Endodermal cell (in vitro differentiated cells): ENCODE measurements at regions not wholly inside any gene's neighbourhood (a gene's known extent, or its start where the extent isn't known, plus 50 kb on each side); places are given as distances from the start of the nearest gene placed in this dataset.

ENCODE experiments used
- DNase-seq: peaks from one replicate; pipeline ENCODE4 v3.0.0-alpha.2; 2017
- H3K27ac ChIP-seq: 2 replicates; pipeline ENCODE4 v1.5.1; 2013; ENCODE audit warnings: mild to moderate bottlenecking, low read depth, low read length, moderate library complexity
- H3K27me3 ChIP-seq: 2 replicates; pipeline ENCODE4 v1.6.1; 2013; ENCODE audit warnings: mild to moderate bottlenecking, low read length, moderate library complexity; ENCODE audit not compliant: insufficient read depth, control insufficient read depth, poor library complexity, severe bottlenecking
- H3K36me3 ChIP-seq: 2 replicates; pipeline ENCODE4 v1.7.0; 2013; ENCODE audit warnings: mild to moderate bottlenecking, low read length, moderate library complexity; ENCODE audit not compliant: control insufficient read depth, insufficient read depth
- H3K4me1 ChIP-seq: one replicate; pipeline ENCODE4 v1.7.0; 2013; ENCODE audit warnings: low read length; ENCODE audit not compliant: control insufficient read depth, insufficient read depth
- H3K4me3 ChIP-seq: 2 replicates; pipeline ENCODE4 v1.5.1; 2013; ENCODE audit warnings: mild to moderate bottlenecking, low read length, moderate library complexity
- H3K9ac ChIP-seq: 2 replicates; pipeline ENCODE4 v1.6.1; 2013; ENCODE audit warnings: mild to moderate bottlenecking, low read length, moderate library complexity; ENCODE audit not compliant: poor library complexity, severe bottlenecking; ENCODE audit errors: extremely low read depth
- H3K9me3 ChIP-seq: 2 replicates; pipeline ENCODE4 v1.6.1; 2013; ENCODE audit warnings: mild to moderate bottlenecking, low read length, moderate library complexity; ENCODE audit not compliant: control insufficient read depth
- H3K27ac Mint-ChIP-seq: 2 replicates; pipeline ENCODE4 v1.8.0; 2020; ENCODE audit warnings: mixed read lengths
- H3K27me3 Mint-ChIP-seq: 2 replicates; pipeline ENCODE4 v1.8.0; 2021; ENCODE audit warnings: mild to moderate bottlenecking, mixed read lengths; ENCODE audit not compliant: insufficient read depth
- H3K36me3 Mint-ChIP-seq: 2 replicates; pipeline ENCODE4 v1.8.0; 2020; ENCODE audit warnings: low read depth, mixed read lengths
- H3K4me1 Mint-ChIP-seq: 2 replicates; pipeline ENCODE4 v1.8.0; 2020; ENCODE audit warnings: mixed read lengths
- H3K4me3 Mint-ChIP-seq: 2 replicates; pipeline ENCODE4 v1.8.0; 2020; ENCODE audit warnings: mild to moderate bottlenecking, moderate library complexity, mixed read lengths
- H3K9me3 Mint-ChIP-seq: 2 replicates; pipeline ENCODE4 v1.8.0; 2020; ENCODE audit warnings: mild to moderate bottlenecking, mixed read lengths
- CTCF ChIP-seq: fragments of 200-600 bp; sonication (generic); conservative IDR thresholded peaks from 2 replicates; pipeline ENCODE4 v1.5.0; 2021; ENCODE audit warnings: antibody characterized with exemption, mild to moderate bottlenecking
- WGBS, 2 experiments: methylation state at CpG; one replicate each; pipeline versions ENCODE4 v1.1.5 to v1.1.7; 2013; ENCODE audit warnings: missing lambda C conversion rate in 2 of 2, mixed read lengths in 1 of 2; ENCODE audit not compliant: insufficient coverage in 1 of 2, insufficient read length in 1 of 2; 5-methylcytosine and 5-hydroxymethylcytosine counted together

- TF ChIP-seq CTCF, result no peak
- no peak for DNase-seq
These were observed 436.7 kb downstream of the DAD1 start for GRCh38 chr14:22152161-22152870.

GRCh38 chr14:22151121-22151520 is 437.9 kb downstream of the DAD1 start:
- Histone ChIP-seq H3K4me1 (no peaks in the 10 kb centered on the region), H3K36me3 (no peaks in the 10 kb centered on the region), H3K9me3 (peaks cover 22% of the 10 kb centered on the region), H3K9ac (no peak overlapping the region), H3K4me3 (no peak overlapping the region), H3K27me3 (no peaks in the 10 kb centered on the region), H3K27ac (no peak overlapping the region)
- no peaks in the 10 kb centered on the region for H3K36me3 Mint-ChIP-seq
- H3K4me3 Mint-ChIP-seq, result no peak overlapping the region
- H3K9me3 Mint-ChIP-seq, result peaks cover 28% of the 10 kb centered on the region
- H3K27ac Mint-ChIP-seq, result no peak overlapping the region
- no peaks in the 10 kb centered on the region for H3K4me1 Mint-ChIP-seq
- WGBS, 2 experiments, result 88 to 98% methylated on average over 3 to 4 of the region's 4 CpGs
- H3K27me3 Mint-ChIP-seq, result peaks cover 3% of the 10 kb centered on the region
- no peak for TF ChIP-seq CTCF
- no peak for DNase-seq

More at GRCh38 chr14:22152161-22152870, 436.7 kb downstream of the DAD1 start:
- WGBS, 2 experiments, result 84 to 100% methylated on average over 1 to 3 of the region's 3 CpGs
- H3K4me3 Mint-ChIP-seq, result no peak overlapping the region
- H3K36me3 ChIP-seq, result no peaks in the 10 kb centered on the region
- no peak overlapping the region for H3K27ac ChIP-seq
- H3K4me1 Mint-ChIP-seq, result no peaks in the 10 kb centered on the region
- H3K27ac Mint-ChIP-seq, result no peak overlapping the region
- H3K4me3 ChIP-seq, result no peak overlapping the region
- H3K27me3 Mint-ChIP-seq, result peaks cover 3% of the 10 kb centered on the region
- H3K27me3 ChIP-seq, result no peaks in the 10 kb centered on the region
- H3K4me1 ChIP-seq, result no peaks in the 10 kb centered on the region
- H3K9me3 ChIP-seq, result peaks cover 22% of the 10 kb centered on the region
- no peak overlapping the region for H3K9ac ChIP-seq
- H3K9me3 Mint-ChIP-seq, result peaks cover 28% of the 10 kb centered on the region
- no peaks in the 10 kb centered on the region for H3K36me3 Mint-ChIP-seq

- H3K4me3 Mint-ChIP-seq, result no peak overlapping the region
- H3K27me3 Mint-ChIP-seq, result peaks cover 2% of the 10 kb centered on the region
- no peaks in the 10 kb centered on the region for H3K36me3 Mint-ChIP-seq
- Histone ChIP-seq H3K4me3 (no peak overlapping the region), H3K9me3 (peaks cover 22% of the 10 kb centered on the region), H3K9ac (no peak overlapping the region), H3K27me3 (no peaks in the 10 kb centered on the region), H3K27ac (no peak overlapping the region), H3K36me3 (no peaks in the 10 kb centered on the region), H3K4me1 (no peaks in the 10 kb centered on the region)
- WGBS, 2 experiments, result 90 to 97% methylated on average over 3 of the region's 3 CpGs
- no peak for DNase-seq
- no peak overlapping the region for H3K27ac Mint-ChIP-seq
- H3K4me1 Mint-ChIP-seq, result no peaks in the 10 kb centered on the region
- peaks cover 25% of the 10 kb centered on the region for H3K9me3 Mint-ChIP-seq
- TF ChIP-seq CTCF, result no peak
These were observed 440.0 kb downstream of the DAD1 start for GRCh38 chr14:22149058-22149457.
